ENCODE measurements at regions not wholly inside any gene's neighbourhood (a gene's known extent, or its start where the extent isn't known, plus 50 kb on each side); places are given as distances from the start of the nearest gene placed in this dataset.
"Not testable (repeated sequence)": the region's sequence is repeated elsewhere in the genome, so short reads cannot be mapped to it uniquely, and the experiment has no call there.

- Histone ChIP-seq H3K4me3 (no peak overlapping the region), H3K27me3 (no peaks in the 10 kb centered on the region), H3K4me1 (no peaks in the 10 kb centered on the region), H3K36me3 (no peaks in the 10 kb centered on the region), H3K27ac (replicated peaks in 1 of 4) (no peak overlapping the region), H3K9me3 (no peaks in the 10 kb centered on the region)
- intact Hi-C loops (cut with DNase I): no loop called here
- TF ChIP-seq, protein P1, sequence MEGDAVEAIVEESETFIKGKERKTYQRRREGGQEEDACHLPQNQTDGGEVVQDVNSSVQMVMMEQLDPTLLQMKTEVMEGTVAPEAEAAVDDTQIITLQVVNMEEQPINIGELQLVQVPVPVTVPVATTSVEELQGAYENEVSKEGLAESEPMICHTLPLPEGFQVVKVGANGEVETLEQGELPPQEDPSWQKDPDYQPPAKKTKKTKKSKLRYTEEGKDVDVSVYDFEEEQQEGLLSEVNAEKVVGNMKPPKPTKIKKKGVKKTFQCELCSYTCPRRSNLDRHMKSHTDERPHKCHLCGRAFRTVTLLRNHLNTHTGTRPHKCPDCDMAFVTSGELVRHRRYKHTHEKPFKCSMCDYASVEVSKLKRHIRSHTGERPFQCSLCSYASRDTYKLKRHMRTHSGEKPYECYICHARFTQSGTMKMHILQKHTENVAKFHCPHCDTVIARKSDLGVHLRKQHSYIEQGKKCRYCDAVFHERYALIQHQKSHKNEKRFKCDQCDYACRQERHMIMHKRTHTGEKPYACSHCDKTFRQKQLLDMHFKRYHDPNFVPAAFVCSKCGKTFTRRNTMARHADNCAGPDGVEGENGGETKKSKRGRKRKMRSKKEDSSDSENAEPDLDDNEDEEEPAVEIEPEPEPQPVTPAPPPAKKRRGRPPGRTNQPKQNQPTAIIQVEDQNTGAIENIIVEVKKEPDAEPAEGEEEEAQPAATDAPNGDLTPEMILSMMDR (IDR thresholded peaks at IDR 0.05): no peak
- TF ChIP-seq POLR2AphosphoS5 (IDR thresholded peaks at IDR 0.05) (no peak), POLR2A (IDR thresholded peaks at IDR 0.05; ENCODE audit: low read depth) (no peak), EP300 (IDR thresholded peaks at IDR 0.05) (no peak)
- DNase-seq (ENCODE audit: extremely low spot score): no peak
- WGBS: 43% methylated on average over 2 of the region's 2 CpGs
Measured at GRCh38 chr3:87822563-87822962, 236.2 kb downstream of the CGGBP1 start.

DNA sequence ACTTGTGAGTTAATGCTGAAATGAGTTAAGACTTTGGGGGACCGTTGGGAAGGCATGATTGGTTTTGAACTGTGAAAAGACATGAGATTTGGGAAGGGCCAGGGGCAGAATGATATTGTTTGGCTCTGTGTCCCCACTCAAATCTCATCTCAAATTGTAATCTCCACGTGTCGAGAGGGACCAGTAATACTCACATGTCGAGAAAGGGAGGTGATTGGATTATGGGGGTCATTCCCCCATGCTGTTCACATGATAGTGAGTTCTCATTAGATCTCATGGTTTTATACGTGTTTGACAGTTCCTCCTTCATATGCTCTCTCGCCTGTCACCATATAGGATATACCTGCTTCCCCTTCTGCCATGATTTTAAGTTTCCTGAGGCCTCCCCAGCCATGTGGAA, 245.3 kb downstream of the CGGBP1 start:
- H3K4me3 ChIP-seq; H3K36me3 ChIP-seq; H3K9me3 ChIP-seq; H3K27me3 ChIP-seq; H3K27ac ChIP-seq (replicated peaks in 1 of 4); intact Hi-C loops (cut with DNase I); H3K4me1 ChIP-seq; DNase-seq (ENCODE audit: extremely low spot score): not testable (repeated sequence)
- WGBS: 79% methylated on average over 6 of the region's 6 CpGs

- Histone ChIP-seq H3K9me3 (peaks cover 0 to 6% (median 0%) of the 10 kb centered on the region in 4 donors), H3K4me1 (no peaks in the 10 kb centered on the region), H3K4me3 (no peak overlapping the region), H3K36me3 (no peaks in the 10 kb centered on the region), H3K27me3 (no peaks in the 10 kb centered on the region), H3K27ac (replicated peaks in 1 of 4) (no peak overlapping the region)
- DNase-seq (ENCODE audit: extremely low spot score): no peak
- intact Hi-C loops (cut with DNase I): no loop called here
- WGBS: 72% methylated on average over 2 of the region's 2 CpGs
- TF ChIP-seq POLR2AphosphoS5 (IDR thresholded peaks at IDR 0.05): no peak
- TF ChIP-seq, protein P1 (IDR thresholded peaks at IDR 0.05): no peak
- TF ChIP-seq POLR2A (IDR thresholded peaks at IDR 0.05; ENCODE audit: low read depth): no peak
- no peak for TF ChIP-seq EP300 (IDR thresholded peaks at IDR 0.05)
Measured at GRCh38 chr3:87811953-87812352, 246.9 kb downstream of the CGGBP1 start.

DNA sequence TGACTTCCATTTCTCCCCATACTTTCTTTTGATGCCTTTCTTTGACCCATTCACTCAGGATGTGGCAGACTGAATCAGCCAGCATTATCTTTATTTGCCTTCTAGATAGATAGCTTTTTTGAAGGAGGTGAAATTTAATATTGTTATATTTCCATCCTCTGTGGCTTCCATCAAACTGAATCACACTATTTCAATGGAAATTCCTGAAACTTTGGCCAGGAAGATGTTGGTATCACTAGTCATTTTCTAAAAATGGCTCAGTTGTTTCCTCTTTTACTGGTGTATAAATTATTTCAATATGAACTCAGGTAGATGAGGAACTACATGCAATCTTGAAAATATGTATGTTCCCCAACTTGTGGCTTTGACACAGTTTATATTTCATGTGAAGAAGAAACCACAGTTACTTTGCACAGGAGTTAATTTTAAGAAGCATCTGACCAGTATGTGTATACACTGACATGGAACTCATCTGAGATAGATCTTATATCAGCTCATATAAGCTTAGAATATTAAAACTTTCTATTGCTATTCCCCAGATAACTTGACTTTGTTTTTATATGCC, 248.3 kb downstream of the CGGBP1 start:
- no peaks in the 10 kb centered on the region for H3K36me3 ChIP-seq
- H3K27ac ChIP-seq (replicated peaks in 1 of 4): no peak overlapping the region
- no peaks in the 10 kb centered on the region for H3K27me3 ChIP-seq
- no peaks in the 10 kb centered on the region for H3K4me1 ChIP-seq
- intact Hi-C loops (cut with DNase I): no loop called here
- TF ChIP-seq POLR2AphosphoS5 (IDR thresholded peaks at IDR 0.05) (no peak), EP300 (IDR thresholded peaks at IDR 0.05) (no peak), POLR2A (IDR thresholded peaks at IDR 0.05; ENCODE audit: low read depth) (no peak)
- TF ChIP-seq, protein P1 (IDR thresholded peaks at IDR 0.05): no peak
- H3K9me3 ChIP-seq: peaks cover 0 to 6% (median 0%) of the 10 kb centered on the region in 4 donors
- H3K4me3 ChIP-seq: no peak overlapping the region
- no peak for DNase-seq (ENCODE audit: extremely low spot score)

- H3K27ac ChIP-seq (replicated peaks in 1 of 4): no peak overlapping the region
- no peak for DNase-seq (ENCODE audit: extremely low spot score)
- no peaks in the 10 kb centered on the region for H3K36me3 ChIP-seq
- no peak overlapping the region for H3K4me3 ChIP-seq
- H3K9me3 ChIP-seq: no peaks in the 10 kb centered on the region
- WGBS: 68% methylated on average over 5 of the region's 5 CpGs
- no peaks in the 10 kb centered on the region for H3K4me1 ChIP-seq
- no peaks in the 10 kb centered on the region for H3K27me3 ChIP-seq
- intact Hi-C loops (cut with DNase I): no loop called here
- TF ChIP-seq, protein P1 (IDR thresholded peaks at IDR 0.05): no peak
- TF ChIP-seq POLR2A (IDR thresholded peaks at IDR 0.05; ENCODE audit: low read depth): no peak
- no peak for TF ChIP-seq EP300 (IDR thresholded peaks at IDR 0.05)
- no peak for TF ChIP-seq POLR2AphosphoS5 (IDR thresholded peaks at IDR 0.05)
Measured at GRCh38 chr3:87805670-87806069, 253.1 kb downstream of the CGGBP1 start.
